Kidney tubule cell (primary cell): ENCODE measurements at regions not wholly inside any gene's neighbourhood (a gene's known extent, or its start where the extent isn't known, plus 50 kb on each side); places are given as distances from the start of the nearest gene placed in this dataset.

Experiments
- DNase-seq: peaks from one replicate; pipeline ENCODE4 v3.0.0-alpha.2; 2018; ENCODE audit warnings: low spot score

DNA sequence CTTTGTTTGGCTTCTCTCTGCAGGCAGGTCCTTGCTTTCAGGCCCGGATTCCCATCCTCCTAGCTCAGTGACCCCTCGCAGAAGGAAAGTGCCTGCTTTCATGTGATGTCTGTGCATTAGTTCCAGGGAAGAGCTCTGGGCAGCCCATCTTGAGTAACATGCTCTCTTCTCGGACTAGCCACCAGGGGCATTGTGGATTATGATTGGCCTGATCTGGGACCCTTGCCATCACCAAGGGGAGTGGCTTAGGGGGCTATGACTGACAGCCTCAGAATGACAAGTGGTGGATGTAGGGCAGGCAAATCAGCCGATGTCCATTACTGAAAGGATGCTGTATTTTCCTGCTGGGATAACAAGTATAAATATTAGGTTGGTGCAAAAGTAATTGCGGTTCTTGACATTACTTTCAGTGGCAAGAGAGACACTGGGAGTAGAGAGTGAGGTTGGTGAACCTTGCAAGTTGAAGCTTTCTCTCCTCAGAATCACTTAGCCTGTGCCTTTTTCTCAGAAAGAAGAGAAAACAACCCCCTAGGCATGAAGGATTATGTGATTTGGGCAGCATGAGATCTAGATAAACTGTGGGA is 71.5 kb upstream of the MPHOSPH6 start:
- no peak for DNase-seq

- peak; percentile 19 for DNase-seq
Measured at GRCh38 chr16:82240111-82240510, 70.1 kb upstream of the MPHOSPH6 start.

DNA sequence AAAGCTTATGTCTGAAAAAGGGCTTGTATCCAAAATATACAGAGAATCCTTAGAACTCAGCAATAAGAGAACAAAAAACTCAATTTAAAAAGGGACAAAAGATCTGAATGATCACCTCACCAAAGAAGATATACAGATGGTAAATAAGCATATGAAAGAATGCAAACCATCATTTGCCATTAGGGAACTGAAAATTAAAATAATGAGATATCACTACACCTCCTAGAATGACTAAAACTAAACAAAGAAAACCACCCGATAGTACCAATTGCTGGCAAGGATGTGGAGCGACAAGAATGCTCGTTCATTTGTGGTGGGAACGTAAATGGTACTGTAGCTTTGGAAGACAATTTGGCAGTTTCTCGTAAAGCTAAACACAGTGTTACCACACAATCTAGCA is 66.9 kb upstream of the MPHOSPH6 start:
- DNase-seq: no peak

- no peak for DNase-seq
Measured at GRCh38 chr16:82236415-82236814, 66.4 kb upstream of the MPHOSPH6 start.

DNA sequence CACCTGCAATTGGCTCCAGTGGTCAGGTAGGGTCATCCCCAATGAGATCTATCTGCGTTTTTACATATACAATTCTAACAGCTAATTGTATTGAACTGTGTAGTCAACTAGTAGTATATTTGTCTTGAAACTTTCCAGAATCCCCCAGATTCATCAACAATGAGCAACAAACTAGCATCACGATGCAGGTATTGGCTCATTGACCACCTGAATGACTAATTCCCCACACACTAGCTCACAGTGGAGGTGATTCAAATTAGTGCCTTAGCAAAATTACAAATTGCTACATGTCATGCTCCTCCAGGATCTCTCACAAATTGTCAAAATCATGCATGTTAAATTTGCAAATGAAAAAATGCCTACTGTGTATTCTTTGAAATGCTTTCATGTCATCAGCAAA is 62.8 kb upstream of the MPHOSPH6 start:
- DNase-seq: peak; percentile 9

- no peak for DNase-seq
Measured at GRCh38 chr16:82231008-82231787, 61.2 kb upstream of the MPHOSPH6 start.

- DNase-seq: peak; percentile 75
Measured at GRCh38 chr16:82229800-82230619, 60.0 kb upstream of the MPHOSPH6 start.

GRCh38 chr16:82226327-82226726 is 56.3 kb upstream of the MPHOSPH6 start:
- DNase-seq: no peak

- DNase-seq: no peak
Measured at GRCh38 chr16:82224821-82225220, 54.8 kb upstream of the MPHOSPH6 start.

DNA sequence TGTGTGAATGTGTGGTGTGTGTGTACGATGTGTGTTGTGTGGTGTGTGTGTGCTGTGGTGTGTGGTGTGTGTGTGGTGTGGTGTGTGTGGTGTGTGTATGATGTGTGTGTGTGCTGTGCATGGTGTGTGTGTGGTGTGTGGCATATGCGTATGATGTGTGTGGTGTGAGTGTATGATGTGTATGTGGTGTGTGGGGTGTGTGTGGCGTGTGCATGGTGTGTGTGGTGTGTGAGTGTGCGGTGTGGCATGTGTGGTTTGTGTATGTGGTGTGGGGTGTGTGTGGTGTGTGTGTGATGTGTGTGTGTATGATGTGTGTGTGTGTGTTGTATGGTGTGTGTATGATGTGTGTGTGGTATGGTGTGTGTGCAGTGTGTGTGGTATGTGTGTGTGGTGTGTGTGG is 50.5 kb upstream of the MPHOSPH6 start:
- DNase-seq: no peak
